T-helper 9 cell (primary cell): ENCODE measurements at regions not wholly inside any gene's neighbourhood (a gene's known extent, or its start where the extent isn't known, plus 50 kb on each side); places are given as distances from the start of the nearest gene placed in this dataset.

Source experiments
- DNase-seq: peaks from one replicate; pipeline ENCODE4 v3.0.0-alpha.2; 2020

DNA sequence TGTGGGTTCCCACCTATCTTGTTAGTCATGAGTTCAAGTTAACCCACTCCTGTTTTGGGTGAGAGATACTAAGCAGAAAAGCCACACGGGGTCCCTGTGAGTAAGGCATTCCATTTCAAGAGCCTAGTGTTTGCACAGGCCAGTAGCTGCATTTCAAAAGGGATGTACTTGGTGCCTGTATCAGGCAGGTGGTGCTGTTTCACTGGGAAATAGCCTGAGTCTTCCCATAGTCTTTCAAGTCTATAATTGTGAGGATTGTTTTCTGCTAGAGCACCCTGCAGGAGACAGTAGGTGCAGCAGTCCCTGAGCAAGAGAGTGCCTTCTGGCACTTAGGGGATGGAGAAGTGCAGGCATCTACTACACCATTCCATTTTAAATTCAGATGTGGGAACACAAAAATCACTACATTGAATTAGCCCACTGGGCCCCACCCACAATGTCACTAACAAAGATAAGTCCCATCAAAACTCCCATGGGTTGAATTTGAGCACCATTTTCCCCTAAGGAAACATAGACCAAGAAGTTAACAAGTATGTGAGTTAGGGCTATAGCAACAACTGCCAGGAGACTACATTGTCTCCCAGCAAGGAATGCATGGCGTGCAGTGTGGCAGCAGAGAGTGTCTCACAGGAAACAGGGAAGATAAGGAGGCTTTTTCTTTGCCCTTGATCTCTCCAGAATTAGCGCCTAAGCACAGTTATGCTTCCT lies 263.2 kb downstream of the COX7C start:
- DNase-seq: no peak

DNA sequence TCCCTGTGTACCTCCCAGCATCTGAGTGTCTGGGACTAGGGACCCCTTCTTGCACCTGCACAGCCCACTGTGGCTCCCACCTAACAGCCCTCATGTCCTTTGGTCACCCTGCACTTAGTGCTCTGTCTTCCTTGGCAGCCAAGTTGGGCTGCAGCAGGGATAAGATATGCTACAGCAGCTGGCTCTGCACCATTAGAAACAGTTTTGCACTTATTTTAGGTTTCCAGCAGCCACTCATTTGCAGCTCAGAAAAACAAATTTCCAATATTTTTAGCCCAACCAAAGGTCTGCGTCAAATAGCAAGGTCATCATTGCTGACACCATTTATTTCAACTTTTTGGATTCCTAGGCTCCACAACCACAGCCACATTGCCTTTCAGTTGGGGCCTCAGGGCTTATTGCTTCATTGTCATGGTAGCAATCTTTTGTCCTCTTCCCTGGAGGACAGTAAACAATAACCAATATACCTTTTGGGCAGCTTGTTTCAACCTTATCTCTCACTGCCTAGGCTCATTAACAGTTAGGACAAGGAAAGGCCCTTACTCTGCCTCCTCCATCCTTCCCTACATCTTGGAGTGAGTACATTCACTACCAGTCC lies 263.9 kb downstream of the COX7C start:
- DNase-seq: no peak

DNA sequence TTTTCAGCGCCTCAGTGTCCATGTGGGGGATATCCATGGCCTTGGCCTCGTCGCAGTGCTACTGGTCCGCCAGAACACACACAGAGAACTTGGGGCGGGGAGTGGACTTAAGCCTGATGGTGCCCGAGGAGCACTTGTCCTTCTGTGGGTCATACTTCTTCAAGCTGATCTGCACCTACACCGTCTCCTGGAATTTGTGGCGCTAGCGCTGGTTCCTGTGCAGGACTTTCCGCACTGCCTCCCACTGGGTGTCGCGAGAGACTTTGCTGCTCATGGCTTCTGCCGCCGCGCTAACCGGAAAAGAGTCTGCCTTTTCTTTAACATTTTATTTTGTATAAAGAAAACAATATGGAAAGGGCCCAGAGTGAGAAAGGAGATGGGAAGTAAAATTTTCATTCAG lies 266.9 kb downstream of the COX7C start:
- DNase-seq: no peak

DNA sequence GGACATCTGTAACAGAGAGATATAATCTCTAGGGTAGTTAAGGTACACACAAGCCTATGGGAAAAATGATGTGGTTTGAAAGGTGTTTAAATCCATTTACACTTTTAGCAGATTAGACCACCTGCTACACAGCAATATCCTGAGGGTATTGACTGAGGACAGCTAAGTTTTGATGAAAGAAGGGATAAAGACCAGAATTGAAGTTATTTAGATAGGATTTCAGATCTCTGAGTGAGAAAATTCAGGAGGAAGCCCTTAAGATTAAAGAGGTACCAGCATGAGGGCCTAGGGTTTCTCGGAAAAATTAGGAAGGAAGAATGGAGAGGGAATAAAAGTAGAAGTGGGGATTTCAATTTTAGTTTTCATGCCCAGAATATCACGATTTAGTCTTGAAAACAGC lies 267.3 kb downstream of the COX7C start:
- no peak for DNase-seq

DNA sequence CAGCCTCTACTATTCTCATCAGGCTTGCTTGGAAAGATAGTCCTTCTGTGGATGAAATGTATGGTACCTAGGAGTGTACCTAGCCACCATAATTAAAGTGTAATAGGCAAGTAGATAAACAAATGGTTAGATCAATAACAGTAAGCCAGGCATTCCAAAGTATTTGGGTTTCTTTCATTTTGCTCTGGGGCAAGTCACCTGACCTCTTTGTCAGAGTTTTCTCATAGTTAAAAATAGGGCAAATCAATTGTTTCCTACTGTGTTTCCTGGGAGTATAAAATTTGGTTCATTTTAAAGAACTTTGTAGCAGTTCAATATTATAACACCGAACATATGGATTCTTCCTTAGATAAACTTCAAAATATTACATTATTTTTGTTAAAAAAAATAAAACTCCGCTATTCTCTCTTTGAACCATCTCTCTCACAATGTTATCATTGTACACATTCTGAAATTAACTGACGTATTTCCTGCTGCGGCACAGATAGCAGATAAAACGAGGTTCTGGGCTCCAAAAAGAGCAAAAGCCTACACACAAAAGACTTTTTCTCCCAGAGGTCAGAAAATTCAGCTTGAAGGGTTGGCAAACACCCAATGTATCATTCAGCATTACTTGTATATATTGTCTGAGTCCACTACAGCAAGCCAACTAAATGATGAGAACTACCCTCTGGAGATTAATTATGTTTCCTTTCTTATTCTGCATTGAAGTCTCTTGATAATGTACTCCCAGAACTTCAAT lies 267.9 kb downstream of the COX7C start:
- DNase-seq: no peak

DNA sequence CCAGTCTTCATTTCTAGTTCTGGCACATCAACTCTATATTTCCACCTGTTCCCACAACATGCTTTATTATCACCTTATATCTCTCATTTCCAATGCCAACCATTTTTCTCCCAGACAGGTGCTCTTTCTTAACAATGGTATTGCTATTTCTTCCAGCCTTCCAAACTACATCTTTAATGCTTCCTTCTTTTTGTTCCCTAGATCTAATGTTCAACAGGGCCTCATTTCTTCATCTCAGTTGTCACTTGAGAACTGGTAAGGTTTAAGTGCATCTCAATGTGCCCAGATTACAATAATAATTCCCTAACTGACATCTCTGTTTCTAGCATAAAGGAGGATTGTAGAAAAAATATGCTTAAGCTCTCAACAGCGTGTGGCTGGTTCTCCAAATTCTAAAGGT lies 272.6 kb downstream of the COX7C start:
- no peak for DNase-seq

DNA sequence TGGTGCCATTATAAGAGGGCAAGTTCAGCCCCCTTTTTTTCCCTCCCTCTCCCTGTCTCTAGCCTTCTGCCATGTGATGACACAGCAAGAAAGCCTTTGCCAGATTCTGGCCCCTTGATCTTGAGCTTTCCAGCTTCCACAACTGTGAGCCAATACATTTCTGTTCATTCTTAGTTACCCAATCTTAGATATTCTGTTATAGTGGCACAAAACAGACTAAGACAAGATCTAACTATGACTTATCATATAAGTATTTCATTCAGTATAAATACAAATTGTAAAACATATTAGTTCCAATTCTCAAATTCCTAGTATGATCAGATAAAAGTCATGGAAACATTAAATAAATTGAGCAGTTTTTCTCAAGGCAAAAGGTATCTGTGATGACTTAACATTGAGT lies 276.3 kb downstream of the COX7C start:
- DNase-seq: no peak

DNA sequence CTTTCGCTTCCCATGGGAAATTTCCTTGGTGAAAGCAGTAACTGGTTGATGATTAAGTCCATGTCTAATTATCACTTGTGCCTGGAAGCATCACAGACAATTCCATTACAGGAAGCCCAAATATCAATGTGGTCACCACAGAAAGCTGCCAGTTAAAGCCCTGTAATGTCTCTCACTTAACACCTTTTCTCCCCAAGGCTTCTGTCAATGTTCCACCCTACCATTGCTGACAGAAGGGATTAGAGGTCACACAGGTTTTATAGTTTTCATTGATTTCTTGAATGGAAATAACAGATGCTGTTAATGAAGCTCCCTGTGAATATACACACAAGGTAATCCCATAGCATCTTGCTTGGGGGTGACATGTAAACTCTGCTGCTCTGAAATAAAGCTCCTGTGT lies 279.2 kb downstream of the COX7C start:
- no peak for DNase-seq

DNA sequence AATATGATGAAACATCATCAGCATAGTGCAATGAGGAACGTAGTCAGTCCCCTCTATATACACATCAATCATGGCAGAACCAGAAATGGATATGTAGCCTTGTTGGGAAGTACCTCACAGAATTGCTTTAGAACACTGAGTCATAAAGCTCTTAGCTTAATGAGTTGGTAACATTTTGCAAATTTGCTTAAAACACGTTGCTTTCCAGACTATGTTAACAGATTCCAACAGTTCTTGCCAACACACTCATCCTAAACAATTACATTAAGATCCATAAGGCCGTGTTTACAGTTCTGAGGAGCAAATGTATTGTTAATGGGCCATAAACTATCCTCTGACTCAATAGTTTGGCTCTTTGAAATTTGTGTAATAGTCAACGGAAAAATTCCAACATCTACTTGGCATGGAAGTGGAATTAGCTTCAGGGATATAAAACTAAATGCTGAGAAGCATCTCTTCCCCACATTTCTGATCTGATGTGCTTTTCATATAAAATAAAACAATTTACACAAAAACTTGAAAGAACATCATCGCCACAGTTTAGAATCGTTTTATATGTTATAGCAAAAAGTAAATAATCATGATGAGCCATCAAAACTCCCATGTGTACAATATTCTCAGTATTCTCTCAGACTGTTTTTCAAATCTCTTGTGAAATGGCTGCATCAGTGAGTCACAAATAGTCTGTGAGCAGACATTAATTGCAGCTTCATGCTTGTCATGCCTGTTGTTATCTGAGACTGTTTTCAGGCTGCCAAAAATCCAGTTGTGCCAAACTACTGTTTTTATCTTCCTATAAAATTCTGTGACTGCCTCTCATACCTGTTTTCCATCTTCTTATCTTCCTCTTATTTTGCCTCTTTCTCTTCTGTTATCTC lies 291.9 kb downstream of the COX7C start:
- DNase-seq: no peak

DNA sequence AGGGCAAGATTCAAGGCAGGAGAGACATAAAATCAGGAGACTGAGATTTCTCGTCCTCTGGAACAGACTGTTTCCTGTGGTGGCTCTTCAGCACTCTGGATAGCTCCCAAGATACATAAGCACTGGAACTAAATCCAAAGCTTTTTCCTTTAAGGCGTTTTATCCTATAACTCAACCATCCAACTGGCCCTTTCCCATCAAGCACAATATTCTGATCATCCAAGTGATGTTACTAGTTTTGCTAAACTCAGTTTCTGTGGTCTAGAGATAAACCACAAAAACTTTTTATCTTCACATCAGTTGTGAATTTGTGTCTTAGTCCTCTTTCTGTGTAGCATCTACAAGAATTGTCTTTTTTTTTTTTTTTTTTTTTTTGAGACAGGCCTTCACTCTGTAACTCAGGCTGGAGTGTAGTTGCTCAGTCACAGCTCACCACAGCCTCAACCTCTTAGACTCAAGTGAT lies 299.4 kb downstream of the COX7C start:
- DNase-seq: no peak

DNA sequence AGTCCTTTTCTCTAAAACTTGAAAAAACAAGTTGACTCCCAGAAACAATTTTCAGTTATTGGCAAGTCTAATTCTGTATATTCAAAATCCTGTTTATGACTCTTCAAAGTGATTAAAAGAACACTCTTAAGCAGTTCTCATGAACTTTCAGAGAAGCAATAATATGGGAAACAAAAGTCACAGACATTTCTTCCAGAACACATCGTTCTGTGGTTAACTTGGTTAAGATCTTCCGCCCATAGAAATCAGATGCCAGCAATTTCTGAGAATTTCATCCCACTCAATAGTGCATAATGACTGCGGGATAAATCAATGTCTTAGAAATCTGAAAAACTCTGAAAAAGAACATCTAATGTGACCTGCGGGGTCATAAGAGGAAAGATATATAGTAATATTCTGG lies 300.5 kb downstream of the COX7C start:
- DNase-seq: no peak

DNA sequence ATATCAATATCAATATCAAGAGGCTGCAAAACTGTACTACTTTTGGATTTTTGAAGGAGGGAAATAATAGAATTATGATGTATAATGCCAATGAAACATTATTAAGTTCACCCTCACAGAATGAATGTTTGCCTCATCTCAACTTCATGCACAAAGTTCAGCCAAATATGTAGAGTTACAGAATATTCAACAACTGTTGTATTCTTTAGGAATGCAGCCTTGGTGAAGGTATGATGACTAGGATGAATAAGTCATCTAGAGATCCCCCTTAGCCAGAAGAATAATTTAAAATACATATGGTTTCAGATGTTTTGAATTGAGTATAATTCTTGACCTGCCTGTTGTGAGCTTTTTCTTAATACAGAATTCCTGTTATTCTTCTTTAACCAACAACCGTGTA lies 308.3 kb downstream of the COX7C start:
- no peak for DNase-seq

DNA sequence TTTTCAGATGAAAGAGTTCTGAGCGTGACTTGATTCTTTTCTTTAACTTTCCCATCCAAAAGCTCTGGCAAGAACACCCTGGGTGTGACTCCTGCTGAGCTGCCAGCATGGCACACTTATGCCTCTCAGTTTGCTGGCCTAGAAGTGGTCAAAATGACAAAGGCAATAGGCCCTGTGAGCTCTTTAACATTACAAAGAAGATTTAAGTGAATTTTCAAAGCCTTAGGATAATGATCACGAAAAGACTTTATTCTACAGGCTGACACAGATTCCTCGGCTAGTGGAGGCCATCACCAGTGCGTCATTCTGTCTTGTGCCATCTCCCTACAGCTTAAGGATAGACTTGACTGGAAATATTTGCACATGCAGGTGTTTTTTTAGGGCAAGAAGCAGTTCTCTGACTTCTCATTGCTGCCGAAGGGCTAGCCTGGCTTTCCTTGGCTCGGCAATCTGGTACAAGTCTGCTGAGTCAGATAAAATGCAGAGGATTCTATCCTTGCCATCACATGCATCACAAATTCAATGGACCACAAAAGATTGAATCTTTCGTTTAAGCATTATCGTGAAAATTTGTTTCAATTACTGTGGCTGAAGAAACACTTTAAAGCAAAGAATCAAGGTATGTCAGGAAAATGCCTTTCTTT lies 311.5 kb downstream of the COX7C start:
- DNase-seq: no peak

DNA sequence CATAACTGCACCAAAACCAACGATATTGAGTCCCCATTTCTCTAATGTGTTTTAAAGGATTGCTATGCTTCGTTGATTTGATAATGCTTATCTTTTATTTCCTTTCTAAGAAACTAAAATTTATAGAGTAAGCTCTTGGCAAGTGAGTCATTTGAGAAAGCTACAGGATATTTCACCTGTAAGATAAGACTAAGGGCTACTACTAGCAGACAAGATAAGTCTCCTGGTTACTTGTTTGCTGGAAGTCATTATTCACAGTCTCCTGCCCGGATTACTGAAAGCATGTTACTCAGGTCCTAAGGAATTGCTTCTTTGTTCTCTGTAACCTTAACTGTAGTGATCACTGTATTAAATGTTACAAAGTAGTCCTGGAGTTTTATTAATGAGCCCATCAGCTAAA lies 315.9 kb upstream of the RASA1 start:
- no peak for DNase-seq

DNA sequence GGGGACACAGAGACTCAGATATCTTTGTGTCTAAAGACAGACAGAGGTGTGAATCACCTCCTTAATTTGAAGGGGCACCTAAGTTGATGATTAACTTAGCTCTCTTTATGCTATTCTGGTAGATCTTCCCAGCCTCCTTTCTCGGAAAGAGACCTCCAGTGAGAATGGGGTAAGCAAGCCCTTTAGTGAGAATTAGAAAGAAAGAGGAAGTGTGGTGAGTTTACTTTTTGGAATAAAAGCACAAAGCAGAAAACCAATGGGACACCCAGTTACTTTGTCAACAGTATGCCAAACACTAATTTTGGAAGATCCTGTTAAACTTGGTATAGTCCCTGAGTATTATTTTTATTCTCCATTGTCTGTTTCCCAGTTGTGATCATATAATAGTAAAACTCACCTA lies 302.8 kb upstream of the RASA1 start:
- no peak for DNase-seq

DNA sequence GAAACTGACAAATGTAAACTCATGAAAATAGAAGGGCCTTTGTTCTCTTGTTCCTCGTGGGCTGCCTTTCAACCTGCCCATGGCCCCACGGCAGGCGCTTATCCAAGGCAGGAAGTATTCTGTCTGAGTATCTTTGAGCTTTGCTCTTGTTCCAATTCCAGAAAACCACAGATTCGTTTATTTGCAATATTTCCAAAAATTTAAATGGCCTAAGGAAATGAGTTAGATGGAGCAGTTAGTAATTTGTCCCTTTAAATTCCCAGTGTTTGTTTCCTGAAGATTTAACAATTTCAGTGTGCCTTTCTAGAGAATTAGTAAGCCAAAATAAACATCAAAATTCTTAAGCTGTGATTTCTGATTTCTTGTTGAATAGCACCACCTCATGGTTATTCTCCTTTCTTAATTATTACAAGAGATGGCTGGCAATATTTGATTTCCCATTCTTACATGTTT lies 299.4 kb upstream of the RASA1 start:
- no peak for DNase-seq

DNA sequence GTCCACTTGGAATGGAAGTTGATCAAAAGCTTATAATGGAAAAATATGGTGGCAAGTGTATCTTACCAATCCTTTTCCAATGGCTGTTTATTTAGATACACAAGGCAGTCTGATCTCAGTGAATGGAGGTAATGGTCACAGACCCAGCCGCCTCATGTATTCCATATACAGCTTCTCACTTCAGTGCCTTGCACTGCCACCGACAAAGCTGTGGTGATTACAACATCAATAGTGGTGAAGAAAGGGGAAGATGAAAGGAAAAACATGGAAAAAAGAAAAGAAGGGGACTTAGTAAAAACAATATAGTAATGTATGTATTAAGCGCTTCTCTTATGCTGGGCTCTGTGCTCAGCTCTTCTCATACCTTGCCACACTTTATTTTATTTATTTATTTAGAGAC lies 297.3 kb upstream of the RASA1 start:
- DNase-seq: no peak

DNA sequence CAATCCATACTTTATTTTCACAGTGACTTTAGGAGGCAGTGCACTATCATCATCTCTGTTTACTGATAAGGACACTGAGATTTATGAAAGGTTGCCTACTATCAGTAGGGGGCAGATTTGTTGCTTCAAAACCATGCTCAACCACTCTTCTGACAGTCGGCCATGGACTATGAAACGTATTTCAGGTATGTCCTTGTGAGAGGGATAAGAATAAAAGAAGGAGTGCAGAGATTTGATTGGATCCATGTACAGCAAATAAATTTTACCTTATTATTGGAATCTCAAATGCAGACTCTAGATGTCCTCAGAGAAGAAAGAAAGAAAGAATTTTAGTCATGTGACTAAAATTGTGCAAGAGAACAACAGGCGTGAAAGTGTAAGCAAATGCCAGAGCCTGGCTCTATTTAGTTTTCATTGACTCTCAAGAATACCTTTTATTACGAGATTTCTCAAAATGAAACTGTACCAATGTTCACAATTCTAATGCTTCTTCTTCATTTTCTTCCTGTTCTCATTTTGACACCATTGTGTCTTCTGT lies 296.6 kb upstream of the RASA1 start:
- DNase-seq: no peak

DNA sequence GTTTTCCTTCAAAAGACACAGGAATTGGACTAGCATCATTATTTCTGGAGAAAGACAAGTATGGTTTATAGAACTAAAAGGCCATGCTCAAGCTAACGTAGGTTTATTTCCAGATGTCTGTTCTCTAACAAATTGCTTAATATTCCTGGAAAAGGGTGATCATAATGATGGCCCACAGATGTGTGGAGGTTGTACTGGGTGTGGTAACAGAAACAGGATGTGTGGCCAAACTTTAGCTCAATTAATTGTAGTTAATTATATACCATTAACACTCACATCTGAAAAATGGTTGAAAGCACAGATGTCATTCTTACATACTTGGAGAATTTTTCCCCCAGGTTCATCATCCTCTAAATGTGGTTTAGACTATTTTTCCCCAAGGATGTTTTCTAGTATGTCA lies 292.7 kb upstream of the RASA1 start:
- DNase-seq: no peak

DNA sequence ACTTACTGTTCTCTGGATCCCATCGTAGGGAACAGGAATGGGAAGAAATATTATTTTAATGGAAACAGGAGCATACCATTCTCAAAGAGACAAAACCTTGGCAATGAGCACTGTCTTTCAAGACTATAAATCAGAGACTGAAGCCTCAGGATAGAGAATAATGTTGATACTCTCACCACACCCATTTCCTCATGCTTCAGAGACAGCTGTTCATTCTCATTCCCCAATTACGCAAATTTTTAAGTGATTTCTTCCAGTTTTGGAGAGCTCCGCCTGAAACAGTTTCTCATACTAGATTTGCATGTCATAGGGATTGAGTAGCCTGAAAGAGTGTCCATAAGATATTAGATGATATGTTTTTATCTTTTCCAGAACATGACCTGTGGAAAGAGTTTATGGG lies 290.5 kb upstream of the RASA1 start:
- DNase-seq: no peak

DNA sequence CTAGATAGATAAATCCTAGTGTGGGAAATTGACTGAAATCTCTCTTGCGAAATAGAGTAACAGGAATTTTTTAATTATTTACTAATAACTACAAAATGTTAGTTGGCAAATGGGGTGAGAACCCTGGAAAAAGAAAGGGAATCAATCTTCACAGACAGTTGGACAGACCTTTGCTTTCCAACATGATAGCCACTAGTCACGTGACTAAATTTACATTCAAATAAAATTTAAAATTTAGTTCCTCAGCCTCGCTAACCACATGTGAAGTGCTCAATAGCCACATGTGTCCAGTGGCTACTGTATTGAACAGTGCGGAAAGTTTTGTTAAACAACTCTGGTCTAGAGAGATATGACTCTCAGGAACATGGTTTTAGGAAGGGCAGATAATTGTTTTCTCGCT lies 289.9 kb upstream of the RASA1 start:
- no peak for DNase-seq

DNA sequence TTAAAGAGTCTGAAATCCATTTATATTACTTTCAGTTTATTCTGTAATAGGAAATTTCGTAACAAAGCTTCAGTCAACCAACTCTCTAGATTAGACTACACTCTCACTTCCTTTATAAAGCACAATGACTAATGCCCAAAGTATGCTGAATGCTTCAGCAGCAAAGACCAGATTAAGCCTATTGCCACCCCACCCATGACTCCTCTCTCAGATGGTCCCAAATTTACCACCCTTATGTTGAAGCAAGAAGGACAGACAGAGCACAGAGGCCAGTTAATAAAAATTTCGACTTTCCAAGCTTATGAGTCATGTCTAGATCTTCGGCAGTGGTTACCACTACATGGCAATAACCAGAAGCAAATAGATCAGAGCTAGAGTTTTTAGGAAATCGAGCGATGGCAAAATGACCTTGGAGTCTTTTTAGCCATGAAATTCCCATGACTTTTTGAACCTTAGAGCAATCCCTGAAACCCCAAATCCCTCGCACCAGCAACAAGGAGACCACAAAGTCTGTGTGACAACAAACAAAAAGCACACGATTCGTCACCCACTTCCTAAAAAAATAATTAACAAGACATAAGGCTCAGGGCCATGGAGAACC lies 287.8 kb upstream of the RASA1 start:
- no peak for DNase-seq
